ENCODE measurements at regions not wholly inside any gene's neighbourhood (a gene's known extent, or its start where the extent isn't known, plus 50 kb on each side); places are given as distances from the start of the nearest gene placed in this dataset.

GRCh38 chr7:124324262-124324661 lies 291.4 kb upstream of the TMEM229A start:
- no peak for DNase-seq (ENCODE audit: low spot score in 2 of 2)
- TF ChIP-seq POLR2AphosphoS5 (IDR thresholded peaks at IDR 0.05) (no peak), EP300 (IDR thresholded peaks at IDR 0.05) (no peak), POLR2A (IDR thresholded peaks at IDR 0.05) (no peak), CTCF (IDR thresholded peaks at IDR 0.05) (no peak)
- no peak overlapping the region for H3K4me3 ChIP-seq

GRCh38 chr7:124323597-124323996 lies 290.7 kb upstream of the TMEM229A start:
- no peak overlapping the region for H3K4me3 ChIP-seq
- H3K27ac ChIP-seq, result no peak overlapping the region
- H3K27me3 ChIP-seq, result no peaks in the 10 kb centered on the region
- H3K9me3 ChIP-seq, result no peaks in the 10 kb centered on the region
- H3K4me1 ChIP-seq, result no peaks in the 10 kb centered on the region
- TF ChIP-seq EP300 (IDR thresholded peaks at IDR 0.05) (no peak), POLR2AphosphoS5 (IDR thresholded peaks at IDR 0.05) (no peak), CTCF (IDR thresholded peaks at IDR 0.05) (no peak), POLR2A (IDR thresholded peaks at IDR 0.05) (no peak)
- no peaks in the 10 kb centered on the region for H3K36me3 ChIP-seq
- DNase-seq (ENCODE audit: low spot score in 2 of 2), result no peak
- 17% methylated on average over 1 of the region's 1 CpG for WGBS

More at GRCh38 chr7:124324262-124324661, 291.4 kb upstream of the TMEM229A start:
- Histone ChIP-seq H3K9me3 (no peaks in the 10 kb centered on the region), H3K36me3 (no peaks in the 10 kb centered on the region), H3K27me3 (no peaks in the 10 kb centered on the region), H3K27ac (no peak overlapping the region), H3K4me1 (no peaks in the 10 kb centered on the region)

GRCh38 chr7:124322561-124322960 lies 289.7 kb upstream of the TMEM229A start:
- H3K9me3 ChIP-seq, result no peaks in the 10 kb centered on the region
- 53% methylated on average over 1 of the region's 1 CpG for WGBS
- H3K4me3 ChIP-seq, result no peak overlapping the region
- no peak overlapping the region for H3K27ac ChIP-seq
- H3K36me3 ChIP-seq, result no peaks in the 10 kb centered on the region
- H3K27me3 ChIP-seq, result no peaks in the 10 kb centered on the region
- no peak for DNase-seq (ENCODE audit: low spot score in 2 of 2)
- no peak for TF ChIP-seq CTCF (IDR thresholded peaks at IDR 0.05)
- TF ChIP-seq POLR2AphosphoS5 (IDR thresholded peaks at IDR 0.05), result no peak
- TF ChIP-seq EP300 (IDR thresholded peaks at IDR 0.05), result no peak
- TF ChIP-seq POLR2A (IDR thresholded peaks at IDR 0.05), result no peak
- no peaks in the 10 kb centered on the region for H3K4me1 ChIP-seq

- no peak for DNase-seq (ENCODE audit: low spot score in 2 of 2)
- Histone ChIP-seq H3K27me3 (no peaks in the 10 kb centered on the region), H3K27ac (no peak overlapping the region), H3K9me3 (no peaks in the 10 kb centered on the region), H3K4me1 (no peaks in the 10 kb centered on the region), H3K36me3 (no peaks in the 10 kb centered on the region), H3K4me3 (no peak overlapping the region)
- 73% methylated on average over 5 of the region's 5 CpGs for WGBS
- TF ChIP-seq EP300 (IDR thresholded peaks at IDR 0.05) (no peak), POLR2AphosphoS5 (IDR thresholded peaks at IDR 0.05) (no peak)
Observed at GRCh38 chr7:124318721-124319450, 286.0 kb upstream of the TMEM229A start.

- TF ChIP-seq POLR2A (IDR thresholded peaks at IDR 0.05), result no peak
- Histone ChIP-seq H3K36me3 (no peaks in the 10 kb centered on the region), H3K27me3 (no peaks in the 10 kb centered on the region), H3K4me1 (no peaks in the 10 kb centered on the region), H3K9me3 (no peaks in the 10 kb centered on the region), H3K4me3 (no peak overlapping the region), H3K27ac (no peak overlapping the region)
- no peak for DNase-seq (ENCODE audit: low spot score in 2 of 2)
Observed at GRCh38 chr7:124310934-124311390, 278.1 kb upstream of the TMEM229A start.

GRCh38 chr7:124308384-124308783 lies 275.5 kb upstream of the TMEM229A start:
- Histone ChIP-seq H3K27me3 (no peaks in the 10 kb centered on the region), H3K9me3 (no peaks in the 10 kb centered on the region), H3K27ac (no peak overlapping the region), H3K36me3 (no peaks in the 10 kb centered on the region), H3K4me3 (no peak overlapping the region), H3K4me1 (no peaks in the 10 kb centered on the region)
- TF ChIP-seq EP300 (IDR thresholded peaks at IDR 0.05) (no peak), POLR2AphosphoS5 (IDR thresholded peaks at IDR 0.05) (no peak), CTCF (IDR thresholded peaks at IDR 0.05) (no peak), POLR2A (IDR thresholded peaks at IDR 0.05) (no peak)
- DNase-seq (ENCODE audit: low spot score in 2 of 2), result no peak

Data from suprapubic skin (tissue), 4 donors.